NOMO-1 (cell line): ENCODE measurements at regions not wholly inside any gene's neighbourhood (a gene's known extent, or its start where the extent isn't known, plus 50 kb on each side); places are given as distances from the start of the nearest gene placed in this dataset.

Source experiments
- DNase-seq, 2 experiments: peaks; one replicate each; lab custom pipeline; 2025; ENCODE audit not compliant: unreplicated experiment in 2 of 2; lab: John Stamatoyannopoulos, UW

DNA sequence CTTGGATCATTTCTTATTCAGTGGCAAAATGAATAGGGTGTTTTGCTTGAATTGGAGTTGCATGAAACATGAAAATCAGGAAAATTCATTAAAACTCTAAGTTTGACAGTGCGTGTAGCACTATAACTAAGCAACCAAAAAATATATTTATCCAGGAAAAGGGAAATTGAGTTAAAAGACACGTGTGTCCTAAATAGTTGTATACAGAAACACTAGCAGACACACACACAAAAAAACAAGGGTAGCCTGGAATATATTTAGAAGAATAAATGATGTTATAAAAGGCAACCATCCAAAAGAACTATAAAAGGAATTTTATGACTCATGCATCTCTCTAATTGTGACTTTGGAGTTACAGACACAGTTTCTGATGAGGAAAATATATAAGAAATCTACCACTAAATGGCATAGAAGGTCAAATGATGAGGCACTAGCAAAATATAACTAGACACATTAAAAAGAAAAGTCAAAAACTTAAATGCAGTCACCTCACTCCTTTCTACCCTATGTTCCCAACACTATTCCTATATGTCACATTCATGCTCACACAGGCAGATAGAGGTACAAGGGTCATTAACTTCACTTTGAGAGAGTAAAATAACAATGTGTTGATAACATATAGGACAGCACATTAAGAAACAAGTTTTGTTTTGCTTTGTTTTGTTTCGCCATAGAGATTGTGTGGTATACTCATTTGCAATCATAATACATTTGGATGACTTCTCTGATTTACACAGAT is 793.6 kb upstream of the INTU start:
- no peak for DNase-seq

DNA sequence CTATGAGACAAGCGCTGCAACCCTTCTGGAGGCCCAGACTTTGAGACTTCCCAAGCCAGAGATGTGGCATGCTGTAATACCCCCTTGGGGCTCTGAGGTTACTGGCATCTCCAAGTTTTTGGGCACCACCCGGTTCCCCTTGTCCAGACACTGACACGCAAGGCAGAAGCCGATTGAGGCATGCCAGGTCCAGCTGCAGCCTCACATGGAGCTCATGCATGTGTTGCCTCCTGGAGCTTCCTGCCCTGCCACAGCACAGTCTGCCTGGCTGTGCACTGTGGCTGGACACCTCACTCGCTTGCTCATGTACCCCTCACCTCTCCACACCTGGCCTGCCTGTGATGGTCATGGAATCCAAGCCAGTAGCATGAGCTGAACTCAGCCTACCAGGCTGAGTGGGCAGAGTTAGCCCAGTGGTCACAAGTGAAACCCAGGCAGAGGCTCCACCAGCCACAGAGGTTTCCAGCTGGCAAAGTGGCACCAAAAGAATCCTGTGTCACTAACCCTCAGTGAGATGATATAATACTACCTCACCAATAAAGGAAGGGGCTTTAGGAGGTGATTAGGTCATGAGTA is 789.2 kb upstream of the INTU start:
- DNase-seq: no peak

DNA sequence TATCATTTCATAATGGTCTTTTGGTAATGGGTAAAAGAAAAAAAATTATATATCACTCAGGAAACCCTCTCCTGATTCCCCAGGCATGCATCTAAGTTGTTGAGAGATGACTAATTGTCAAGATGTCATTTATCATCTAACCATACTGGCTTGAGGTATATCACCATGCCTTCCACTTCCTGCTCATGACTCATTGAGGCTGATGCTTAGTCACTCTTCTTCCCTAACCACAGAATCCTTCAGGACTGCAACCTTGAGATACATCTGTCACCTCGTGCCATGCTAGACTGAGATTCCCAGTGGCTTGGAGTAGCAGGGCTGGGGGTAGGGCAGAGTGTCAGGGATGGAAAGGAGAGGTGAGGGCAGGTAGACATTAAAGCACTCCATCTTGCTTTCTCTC is 782.5 kb upstream of the INTU start:
- DNase-seq: no peak

DNA sequence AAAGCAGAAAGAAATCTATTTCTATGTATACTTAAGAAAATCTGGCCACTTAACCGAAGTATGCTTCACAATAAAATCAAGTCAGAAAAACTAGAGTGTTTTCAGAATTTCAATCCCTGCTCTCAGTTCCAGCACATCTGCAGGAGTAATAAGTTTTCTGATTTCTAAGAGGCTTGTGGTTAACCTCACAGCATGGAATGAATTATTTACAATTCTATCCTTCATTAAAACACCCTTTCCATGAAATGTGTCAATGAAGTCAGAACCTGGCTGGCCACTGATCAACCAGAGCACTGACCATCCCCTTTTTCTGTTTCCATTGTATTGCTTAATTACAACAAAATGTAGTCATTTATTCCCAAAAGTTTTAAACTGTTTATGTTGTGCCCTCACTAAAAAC is 781.4 kb upstream of the INTU start:
- no peak for DNase-seq

DNA sequence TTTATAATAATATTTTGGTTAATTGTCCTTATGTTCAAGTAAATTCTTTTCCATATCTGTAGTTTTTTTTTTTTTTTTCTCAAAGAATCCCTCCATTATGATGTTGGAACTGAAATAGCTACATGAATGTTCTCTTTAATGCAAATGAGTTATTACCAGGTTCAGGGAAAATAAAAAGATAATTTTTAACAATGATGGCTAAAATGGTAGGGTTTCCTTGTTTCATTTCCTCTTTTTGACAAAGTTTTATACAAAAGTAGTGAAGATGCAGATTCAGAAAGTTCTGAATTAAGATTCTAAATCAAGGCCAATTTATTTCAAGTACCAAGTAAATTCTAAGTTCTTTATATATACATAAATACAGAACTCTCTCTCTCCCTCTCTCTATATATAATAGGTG is 779.0 kb upstream of the INTU start:
- no peak for DNase-seq

DNA sequence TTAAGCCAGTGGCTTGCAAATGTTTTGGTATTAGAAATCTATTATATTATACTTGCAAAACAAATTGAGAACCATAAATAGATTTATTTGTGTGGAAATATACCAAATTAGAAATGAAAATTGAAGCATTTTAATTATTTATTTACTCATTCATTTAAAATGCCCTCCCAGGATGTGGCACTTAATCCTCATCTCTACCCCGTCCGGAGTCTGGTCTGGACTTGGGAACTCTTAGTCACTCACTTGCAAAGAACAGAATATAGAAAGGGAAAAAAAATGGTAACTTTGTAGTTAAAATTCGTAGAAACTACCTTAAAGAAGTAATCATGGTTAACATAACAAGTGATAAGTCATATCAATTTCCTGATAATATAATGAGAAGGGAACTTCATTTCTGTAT is 775.9 kb upstream of the INTU start:
- no peak for DNase-seq

DNA sequence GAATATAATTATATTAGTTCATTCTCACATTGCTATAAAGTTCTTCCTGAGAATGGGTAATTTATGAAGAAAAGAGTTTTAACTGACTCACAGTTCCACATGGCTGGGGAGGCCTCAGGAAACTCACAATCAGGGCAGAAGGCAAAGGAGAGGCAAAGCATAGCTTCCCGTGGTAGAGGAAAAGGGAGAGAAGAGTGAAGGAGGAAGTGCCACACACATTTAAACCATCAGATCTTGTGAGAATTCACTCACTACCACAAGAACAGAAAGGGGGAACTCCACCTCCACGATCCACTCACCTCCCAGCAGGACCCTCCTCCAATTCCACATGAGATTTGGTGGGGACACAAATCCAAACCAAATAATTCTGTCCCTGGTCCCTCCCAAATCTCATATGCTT is 773.4 kb upstream of the INTU start:
- DNase-seq: no peak

DNA sequence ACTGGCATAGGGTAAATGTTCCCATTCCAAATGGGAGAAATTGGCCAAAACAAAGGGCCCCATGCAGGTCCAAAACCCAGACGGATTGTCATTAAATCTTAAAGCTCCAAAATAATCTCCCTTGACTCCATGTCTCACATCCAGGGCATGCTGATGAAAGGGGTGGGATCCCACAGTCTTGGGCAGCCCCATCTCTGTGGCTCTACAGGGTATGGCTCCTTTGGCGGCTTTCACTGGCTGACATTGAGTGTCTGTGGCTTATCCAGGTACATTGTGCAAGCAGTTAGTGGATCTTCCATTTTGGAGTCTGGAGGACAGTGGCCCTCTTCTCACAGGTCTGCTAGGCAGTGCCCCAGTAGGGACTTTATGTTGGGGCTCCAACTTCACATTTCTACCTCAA is 772.9 kb upstream of the INTU start:
- no peak for DNase-seq

DNA sequence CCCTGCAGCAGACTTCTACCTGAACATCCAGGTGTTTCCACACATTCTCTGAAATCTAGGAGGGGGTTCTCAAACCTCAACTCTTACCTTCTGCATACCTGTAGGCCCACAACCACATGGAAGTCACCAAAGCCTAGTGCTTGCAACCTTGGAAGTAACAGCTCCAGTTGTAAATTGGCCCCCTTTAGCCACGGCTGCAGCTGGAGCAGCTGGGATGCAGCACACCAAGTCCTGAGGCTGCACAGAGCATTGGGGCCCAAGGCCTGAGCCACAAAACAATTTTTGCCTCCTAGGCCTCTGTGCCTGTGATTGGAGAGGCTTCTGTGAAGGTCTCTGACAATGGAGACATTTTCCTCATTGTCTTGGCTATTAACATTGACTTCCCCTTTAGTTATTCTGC is 772.4 kb upstream of the INTU start:
- no peak for DNase-seq

DNA sequence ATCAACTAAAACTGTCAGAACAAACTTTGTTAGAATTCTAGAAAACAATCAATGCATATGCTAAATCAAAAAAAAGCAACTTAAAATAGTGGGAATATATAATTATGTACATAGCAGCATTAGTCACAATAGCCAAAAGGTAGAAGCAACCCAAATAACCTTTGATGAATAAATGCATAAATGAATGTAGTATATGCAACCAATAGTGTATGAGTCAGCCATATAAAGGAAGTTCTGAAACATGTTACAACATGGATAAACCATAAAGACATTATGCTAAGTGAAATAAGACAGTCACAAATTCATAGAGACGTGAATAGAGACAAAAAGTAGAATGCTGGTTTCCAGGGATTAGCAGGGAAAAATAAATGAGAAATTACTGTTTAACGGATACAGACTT is 762.8 kb upstream of the INTU start:
- DNase-seq: no peak

DNA sequence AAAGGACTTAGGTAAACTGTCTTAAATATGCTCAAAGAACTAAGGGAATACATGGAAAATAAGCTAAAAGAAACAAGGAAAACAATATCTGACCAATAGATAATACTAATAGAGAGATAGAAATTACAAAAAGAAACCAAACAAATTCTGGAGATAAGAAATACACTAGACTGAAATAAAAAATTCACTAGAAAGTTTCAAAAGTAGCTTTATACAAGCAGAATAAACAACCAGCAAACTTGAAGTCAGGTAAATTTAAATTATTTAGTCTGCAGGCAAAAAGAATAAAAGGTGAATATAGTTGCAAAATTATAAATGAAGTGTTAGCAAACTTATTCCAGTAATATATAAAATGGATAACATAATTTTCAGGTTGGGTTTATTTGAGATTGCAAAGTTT is 760.9 kb upstream of the INTU start:
- no peak for DNase-seq

DNA sequence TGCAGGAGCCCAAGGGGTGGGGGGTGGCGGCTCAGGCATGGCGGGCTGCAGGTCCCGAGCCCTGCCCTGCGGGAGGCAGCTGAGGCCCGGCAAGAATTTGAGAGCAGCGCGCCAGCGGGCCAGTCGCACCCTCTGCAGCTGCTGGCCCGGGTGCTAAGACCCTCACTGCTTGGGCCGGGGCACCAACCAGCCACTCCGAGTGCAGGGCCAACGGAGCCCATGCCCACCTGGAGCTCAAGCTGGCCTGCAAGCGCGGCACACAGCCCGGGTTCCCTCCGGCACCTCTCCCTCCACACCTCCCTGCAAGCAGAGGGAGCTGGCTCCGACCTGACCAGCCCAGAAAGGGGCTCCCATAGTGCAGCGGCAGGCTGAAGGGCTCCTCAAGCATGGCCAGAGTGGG is 758.2 kb upstream of the INTU start:
- DNase-seq: no peak

DNA sequence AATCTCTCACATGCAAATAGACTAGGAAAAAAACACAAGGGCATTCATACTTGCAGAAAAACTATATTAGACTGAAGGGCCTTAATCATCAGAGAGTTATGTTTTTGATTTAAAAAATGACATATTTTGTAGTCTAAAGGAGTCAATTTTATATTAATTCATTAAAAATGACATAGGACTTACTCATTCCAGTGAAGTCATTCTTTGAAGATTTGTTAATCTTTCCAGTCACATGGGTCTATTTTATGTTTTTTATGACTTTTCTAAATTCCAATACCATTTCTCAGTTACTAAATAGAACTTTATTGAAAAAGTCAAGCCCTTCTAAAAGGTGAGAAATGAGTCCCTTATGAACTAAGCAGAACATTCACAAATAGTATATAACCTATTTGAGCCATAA is 743.8 kb upstream of the INTU start:
- no peak for DNase-seq

DNA sequence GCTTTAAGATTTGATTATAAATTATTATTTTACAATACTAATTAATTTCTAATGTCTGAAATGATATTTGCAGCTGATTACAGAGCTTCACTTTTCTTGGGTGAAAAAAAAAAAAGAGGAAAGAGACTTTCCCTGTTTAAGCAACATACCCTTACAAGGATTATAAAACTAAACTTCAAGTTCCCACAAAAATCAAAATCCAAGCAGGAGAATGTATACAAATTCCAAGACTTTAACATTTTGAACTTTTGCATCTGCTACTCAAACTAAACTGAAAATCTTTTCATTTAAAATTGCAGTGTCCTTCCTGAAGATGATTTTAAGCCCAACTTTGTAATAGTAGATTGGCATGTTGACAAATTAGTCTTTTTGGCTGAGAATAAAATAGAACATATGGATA is 742.4 kb upstream of the INTU start:
- no peak for DNase-seq

DNA sequence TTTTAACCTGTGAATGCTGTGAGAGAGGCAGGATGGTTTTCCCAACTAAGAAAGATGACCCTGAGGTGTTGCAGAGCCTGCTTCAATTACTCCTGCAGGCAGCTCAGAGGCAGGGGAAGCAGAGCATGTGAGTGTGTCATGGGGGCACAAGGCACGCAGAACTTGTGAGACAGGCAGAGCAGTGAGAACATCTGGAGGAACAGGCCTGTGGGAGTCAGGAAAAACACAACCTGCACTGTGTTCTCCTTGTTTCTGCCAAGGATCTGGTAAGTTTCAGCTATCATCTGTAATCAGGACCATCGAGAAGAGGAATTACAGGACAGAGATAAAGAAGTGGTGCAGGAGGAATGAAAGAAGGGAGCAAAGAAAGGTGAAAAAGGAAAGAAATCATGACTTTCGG is 741.8 kb upstream of the INTU start:
- DNase-seq: no peak

DNA sequence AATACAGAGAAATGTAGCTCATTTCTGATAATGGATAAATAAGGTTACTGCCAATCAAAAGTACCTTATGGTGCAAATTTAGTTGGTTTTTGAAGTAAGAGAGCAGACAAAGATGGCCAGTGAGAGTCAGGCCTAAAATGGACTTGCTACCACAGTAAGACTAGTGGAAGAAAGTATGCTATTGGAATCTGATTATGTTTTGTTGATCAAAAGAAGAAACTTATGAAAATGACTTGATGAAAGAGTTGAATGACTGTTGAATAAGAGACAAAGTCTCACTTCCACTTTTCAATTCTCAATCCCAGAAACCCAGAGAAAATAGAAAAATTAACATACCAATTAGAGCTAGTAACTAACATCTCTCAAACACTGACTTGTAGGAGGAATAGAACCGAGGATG is 737.8 kb upstream of the INTU start:
- no peak for DNase-seq

DNA sequence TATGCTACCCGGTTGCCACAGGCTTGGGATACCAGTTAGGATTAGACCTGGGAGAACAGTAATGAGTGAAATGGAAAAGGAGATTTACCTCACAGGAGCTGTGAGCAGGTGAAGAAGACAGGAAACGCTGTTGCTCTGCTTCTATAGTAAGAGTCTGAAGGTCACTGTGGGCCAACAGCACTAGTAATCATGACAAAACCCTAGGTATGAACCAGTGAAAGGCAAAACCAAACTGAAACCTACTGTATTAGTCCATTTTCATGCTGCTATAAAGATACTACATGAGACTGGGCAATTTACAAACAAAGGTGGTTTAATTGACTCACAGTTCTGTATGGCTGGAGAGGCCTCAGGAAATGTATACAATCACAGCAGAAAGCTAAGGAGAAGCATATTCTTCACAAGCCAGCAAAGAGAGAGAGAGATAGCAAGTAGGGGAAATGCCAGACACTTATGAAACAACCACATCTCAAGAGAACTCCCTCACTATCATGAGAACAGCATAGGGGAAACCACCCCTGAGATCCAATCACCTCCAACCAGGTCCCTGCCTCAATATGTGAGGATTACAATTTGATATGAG is 736.7 kb upstream of the INTU start:
- DNase-seq: no peak

DNA sequence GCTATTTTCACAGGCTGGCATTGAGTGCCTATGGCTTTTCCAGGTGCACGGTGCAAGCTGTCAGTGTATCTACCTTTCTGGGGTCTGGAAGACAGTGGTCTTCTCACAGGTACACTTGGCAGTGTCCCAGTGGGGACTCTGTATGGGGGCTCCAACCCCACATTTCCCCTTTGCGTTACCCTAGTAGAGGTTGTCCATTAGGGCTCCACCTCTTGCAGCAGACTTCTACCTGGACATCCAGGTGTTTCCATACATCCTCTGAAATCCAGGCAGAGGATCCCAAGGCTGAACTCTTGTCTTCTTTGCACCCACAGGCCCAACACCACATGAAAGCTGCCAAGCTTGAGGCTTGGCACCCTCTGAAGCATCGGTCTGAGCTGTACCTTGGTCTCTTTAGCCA is 735.7 kb upstream of the INTU start:
- no peak for DNase-seq

DNA sequence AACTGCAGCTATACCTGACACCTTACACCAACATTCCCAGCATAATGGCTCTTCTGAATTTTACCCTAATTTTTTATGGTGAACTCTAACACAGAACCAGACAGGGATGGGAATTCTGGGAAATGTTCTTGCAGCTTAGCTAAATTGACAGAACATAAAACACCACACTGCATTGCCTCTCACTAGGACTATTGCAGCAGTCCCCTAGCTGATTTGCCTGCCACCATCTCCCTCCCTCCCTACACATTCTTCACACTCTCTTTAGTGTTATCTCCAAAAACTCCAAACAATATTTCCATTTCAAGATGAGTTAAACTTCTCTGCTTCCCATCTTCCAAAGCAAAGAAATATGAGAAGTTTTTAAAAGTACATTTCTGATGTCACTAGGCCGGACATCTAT is 733.9 kb upstream of the INTU start:
- no peak for DNase-seq

DNA sequence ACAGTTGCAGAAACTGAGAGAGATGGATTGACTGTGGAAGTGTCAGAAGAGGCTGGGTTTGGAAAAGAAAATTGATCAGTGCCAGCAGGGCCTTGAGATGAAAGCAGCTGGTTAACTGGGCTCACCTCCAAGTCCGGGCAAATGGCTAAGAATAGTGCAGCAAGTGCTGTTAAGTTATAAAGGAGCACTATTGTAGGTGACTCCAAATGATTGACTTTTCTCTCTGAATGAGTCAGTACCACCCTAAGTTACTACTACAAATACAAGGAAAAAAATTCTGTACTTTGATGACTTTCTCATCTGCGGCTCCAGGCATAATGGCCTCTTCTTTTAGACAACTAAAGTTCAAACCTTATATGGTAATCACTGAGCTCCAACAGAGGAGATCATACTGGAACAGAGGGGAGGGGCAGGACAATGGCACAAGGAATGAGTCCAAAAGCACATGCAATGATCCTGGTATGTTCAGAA is 733.4 kb upstream of the INTU start:
- DNase-seq: no peak

DNA sequence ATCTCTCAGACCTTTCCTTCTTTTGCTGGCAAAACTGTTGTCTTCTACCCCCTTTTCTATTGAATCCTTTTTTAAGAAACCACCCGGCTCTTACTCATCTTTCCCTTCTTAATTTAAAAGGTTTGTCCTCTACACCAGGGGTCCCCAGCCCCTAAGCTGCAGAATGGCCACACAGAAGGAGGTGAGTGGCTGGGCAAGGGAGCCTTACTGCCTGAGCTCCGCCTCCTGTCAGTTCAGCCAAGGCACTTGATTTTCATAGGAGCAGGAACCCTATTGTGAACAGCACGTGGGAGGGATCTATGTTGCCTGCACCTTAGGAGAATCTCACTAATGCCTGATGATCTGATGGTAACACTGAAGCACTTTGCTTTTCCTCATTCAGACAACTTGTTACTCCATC is 726.3 kb upstream of the INTU start:
- no peak for DNase-seq

DNA sequence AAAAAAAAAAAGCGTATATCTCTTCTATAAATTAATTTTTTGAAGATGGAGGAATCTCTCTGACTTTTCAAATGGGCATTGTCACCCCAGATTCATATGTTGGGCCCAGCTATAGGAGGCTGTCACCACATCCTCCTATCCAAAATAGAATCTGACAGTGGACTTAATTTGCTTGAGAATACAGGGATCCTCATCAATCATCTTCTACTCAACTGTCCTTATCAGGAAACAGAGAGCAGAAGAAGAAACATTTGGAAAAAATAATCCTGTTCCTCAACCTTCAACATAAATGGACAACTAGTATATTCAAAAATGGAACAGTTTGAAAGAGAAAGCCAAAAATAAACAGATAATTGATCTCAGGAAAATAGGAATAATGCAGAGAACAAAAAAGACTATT is 725.4 kb upstream of the INTU start:
- DNase-seq: no peak
